HPDE6-E6E7 (cell line): ENCODE measurements at regions not wholly inside any gene's neighbourhood (a gene's known extent, or its start where the extent isn't known, plus 50 kb on each side); places are given as distances from the start of the nearest gene placed in this dataset.

Experiments used
- DNase-seq: peaks from one replicate; pipeline ENCODE4 v3.0.0; 2011; ENCODE audit warnings: missing footprints; ENCODE audit errors: extremely low spot score

DNA sequence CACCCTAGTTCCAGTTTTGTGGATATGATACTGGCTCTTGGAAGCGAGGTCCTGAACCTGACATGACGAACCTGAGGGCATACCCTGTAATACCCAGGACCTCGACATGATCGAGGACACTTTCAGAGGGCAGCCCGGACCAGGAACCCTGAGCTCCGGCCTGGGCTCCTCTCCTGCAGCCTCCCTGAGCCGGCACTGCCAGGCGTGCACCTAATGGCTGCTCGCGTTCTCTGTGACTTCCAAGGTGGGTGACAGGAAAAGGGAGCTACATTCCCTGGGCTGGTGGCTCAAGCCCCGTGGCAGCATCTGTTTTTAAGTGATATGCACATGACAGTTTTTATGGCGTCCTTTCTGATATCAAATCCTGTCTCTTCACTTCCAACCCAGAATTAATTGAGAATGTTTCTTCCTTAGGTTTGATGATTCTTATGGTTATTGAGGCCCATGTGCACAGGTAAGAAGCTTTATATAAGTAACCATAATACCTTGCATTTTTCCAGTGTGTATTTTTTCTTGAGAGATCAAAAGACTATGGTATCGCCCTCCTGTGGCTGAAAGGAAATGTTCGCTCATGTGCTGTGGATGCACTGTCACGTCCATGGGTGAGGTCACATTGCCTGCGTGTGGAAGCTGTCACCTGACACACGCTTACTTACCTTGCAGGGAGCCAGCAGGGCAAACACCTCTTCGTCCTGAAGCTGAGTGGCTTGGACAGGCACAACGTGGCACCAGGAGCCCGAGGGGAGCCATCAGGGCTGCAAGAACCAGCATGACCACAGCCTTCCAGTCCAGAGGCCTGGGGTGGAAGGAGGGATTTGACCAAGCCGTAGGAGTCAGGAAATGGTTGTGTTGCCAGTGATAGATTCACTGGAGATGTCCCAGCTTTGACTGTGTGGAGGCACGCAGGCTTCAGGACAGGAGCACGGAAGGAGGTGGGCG lies 367.4 kb upstream of the MYT1L start:
- DNase-seq: no peak

DNA sequence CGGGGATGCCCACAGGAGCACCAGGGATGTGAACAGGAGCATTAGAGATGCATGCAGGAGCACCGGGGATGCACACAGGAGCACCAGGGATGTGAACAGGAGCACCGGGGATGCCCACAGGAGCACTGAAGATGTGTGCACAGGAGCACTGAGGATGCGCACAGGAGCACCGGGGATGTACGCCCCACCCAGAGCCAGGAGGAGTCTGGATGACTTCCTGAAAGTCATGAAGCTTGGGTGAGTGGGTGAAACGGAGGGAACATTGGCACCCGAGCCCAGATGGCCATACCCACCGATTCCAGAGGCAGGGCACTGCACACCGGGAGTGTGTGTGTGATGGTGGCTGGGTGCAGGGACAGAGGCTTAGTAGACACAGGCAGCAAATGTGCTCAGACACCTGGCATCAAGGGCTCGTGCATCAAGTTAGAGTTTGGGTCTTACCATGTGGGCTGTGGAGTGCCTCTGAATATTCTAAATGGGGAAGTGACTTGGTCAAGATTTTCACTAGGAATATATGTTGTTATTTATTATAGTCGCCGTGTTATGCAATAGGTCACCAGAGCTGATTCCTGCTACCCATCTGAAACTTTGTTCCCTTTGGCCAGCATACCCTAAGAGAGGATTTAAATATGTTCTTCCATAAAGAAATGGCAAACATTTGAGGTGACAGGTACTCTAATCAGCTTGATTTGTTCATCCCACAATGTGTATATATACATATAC lies 365.8 kb upstream of the MYT1L start:
- DNase-seq: no peak

- no peak for DNase-seq
Observed at GRCh38 chr2:2696325-2696724, 365.2 kb upstream of the MYT1L start.

GRCh38 chr2:2694746-2695145 lies 363.7 kb upstream of the MYT1L start:
- DNase-seq: no peak

DNA sequence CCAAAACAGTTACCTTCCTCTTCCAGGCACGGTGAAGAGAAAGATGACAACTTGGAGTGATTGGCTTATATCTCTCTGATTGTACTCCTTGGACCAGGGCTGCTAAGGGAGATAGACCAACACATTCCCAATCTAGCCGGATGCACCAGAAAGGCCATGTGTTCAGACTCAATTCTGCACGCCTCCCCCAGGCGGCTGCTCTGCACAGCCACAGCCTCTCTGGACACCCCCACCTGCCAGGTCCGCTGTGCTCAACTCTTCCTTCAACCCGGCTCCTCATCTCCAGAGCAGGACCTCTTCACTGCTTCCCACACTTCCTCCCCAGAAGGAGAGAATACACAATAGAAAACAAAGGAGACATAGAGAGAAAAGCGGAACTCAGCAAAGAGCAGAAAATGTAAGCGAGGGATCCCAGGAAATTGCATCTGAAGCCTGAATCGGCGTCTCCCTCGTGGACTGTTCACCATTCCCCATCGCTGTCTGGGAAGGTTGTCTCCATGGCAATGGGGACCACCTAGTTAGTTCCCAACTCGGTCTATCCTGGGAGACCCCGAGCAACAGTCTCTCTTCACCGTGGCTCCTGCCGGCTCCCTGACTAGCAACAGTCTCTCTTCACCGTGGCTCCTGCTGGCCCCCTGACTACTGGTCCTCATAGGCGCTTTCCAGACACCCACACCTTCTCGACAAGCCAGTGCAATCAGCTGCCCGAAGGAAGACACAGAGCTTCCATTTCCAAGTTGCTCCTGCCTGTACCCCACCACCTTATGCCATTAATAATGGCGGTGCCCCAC lies 361.7 kb upstream of the MYT1L start:
- DNase-seq: no peak

DNA sequence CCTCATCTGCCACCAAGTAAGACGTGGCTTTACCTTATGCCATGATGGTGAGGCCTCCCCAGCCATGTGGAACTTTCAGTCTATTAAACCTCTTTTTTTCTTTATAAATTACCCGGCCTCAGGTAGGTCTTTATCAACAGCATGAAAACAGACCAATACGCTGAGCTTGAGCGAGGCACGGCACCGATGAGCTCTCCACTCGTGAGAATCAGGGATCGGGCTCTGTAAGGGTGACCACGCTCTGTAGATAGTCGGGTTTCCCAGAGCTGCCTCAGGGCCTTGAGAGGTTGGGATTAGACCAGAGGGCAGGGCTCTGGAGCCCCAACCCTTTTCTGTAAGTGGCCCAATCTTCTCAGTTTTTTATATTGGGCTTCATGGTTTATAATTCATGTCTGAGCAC lies 360.3 kb upstream of the MYT1L start:
- DNase-seq: no peak

GRCh38 chr2:2690985-2691384 lies 359.9 kb upstream of the MYT1L start:
- DNase-seq: no peak

- no peak for DNase-seq
Observed at GRCh38 chr2:2689306-2689705, 358.2 kb upstream of the MYT1L start.

GRCh38 chr2:2688254-2688653 lies 357.2 kb upstream of the MYT1L start:
- no peak for DNase-seq

DNA sequence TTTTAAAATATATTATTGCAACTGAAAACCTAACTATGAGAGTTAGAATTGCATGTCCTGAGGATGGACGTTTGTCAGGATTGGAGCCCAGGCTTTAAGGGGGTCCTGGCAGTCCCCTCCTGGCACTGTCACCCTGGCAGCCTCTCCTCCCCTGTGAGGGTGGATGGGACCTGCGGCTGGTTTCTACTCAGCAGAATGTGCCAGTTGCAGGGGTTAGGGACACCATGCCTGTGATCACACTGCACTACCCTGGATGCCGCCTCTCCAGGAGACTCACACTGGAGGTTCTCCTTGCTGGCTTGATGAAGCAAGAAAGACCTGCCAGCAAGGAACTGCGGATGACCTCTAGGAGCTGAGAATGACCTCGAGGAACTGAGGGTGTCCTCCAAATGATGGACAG lies 356.7 kb upstream of the MYT1L start:
- DNase-seq: no peak

- no peak for DNase-seq
Observed at GRCh38 chr2:2686222-2686621, 355.1 kb upstream of the MYT1L start.

DNA sequence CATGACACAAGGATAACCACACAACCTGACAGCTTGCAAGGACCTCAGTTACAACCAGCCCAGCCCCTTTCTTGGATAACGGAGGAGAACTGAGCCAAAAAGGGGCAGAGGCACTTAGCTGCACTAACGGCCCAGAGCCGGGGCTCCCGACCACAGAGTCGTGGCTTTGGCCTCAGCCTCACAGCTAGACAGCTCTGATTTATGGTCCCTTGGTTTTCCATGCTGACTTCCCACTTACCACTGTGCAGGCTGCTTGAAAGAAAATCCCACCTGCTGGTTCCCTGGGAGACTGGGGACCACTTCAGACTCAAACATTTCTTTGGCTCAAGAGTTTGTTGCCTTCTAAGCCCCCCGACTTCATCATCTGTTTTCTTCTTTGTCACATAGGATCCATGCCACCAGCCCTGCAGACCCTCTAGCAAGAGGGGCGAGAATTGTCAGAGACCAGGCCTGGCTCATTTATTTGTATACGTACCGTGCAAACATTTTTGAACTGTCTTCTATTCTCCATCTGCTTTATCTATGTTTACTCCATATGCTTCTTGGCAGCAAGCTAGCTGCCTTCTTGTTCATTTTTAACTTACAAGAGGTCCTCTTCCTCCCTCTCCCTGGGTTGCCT lies 352.6 kb upstream of the MYT1L start:
- DNase-seq: no peak

DNA sequence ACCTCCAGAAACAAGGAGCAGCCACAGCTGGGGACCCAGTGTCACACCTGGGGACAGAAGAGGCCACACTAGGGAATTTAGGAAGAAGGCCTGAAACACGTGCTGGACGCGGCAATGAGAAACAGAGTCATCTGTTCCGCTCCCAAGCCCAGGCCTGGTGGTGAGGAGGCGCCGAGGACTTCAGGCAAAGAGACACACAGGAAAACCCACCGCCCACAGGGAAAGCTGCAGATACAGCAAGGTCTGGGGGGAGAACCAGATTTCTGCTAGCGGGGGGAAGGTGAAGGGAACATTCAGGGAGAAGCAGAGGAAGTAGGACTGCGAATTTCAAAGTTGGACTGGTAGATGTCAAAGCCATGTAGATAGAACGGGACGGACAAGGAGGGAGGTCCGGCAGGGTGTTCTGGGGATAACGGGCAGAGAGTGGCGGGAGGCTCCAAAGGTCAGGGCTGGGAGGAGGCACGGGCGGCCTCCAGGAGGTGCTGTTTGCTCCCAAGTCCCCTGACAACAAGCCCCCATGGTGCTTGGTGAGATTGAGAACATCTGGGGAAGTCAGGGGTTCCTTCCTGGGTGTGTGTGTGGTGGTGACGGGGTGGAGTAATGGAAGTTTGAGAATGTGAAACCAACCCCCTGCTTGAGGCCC lies 351.7 kb upstream of the MYT1L start:
- DNase-seq: no peak

DNA sequence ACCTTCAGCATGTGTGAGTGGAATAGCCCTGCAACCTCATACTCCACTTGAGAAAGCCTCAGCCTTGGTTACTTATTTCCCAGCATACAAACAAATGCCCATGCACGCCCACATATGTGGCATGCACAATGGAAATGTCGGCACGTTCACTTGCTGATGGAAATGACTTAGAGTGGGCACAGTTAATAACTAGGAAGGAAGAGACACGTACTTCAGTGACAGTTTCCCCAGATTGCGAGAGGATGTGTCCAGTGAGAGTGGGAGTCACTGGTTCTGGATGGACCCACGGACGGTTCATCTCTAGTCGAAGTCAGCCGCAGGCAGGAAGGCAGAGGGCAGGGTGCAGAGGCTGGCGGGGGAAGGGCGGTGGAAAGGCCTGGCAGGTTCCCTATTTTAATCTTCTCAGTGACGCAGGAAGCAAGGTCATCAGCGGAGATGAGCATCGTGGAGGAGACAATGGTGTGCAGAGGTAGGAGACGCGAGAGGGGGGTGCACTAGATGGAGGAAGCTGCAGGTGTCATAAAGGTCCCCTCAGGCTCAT lies 350.7 kb upstream of the MYT1L start:
- no peak for DNase-seq

GRCh38 chr2:2681085-2681484 lies 350.0 kb upstream of the MYT1L start:
- DNase-seq: no peak

DNA sequence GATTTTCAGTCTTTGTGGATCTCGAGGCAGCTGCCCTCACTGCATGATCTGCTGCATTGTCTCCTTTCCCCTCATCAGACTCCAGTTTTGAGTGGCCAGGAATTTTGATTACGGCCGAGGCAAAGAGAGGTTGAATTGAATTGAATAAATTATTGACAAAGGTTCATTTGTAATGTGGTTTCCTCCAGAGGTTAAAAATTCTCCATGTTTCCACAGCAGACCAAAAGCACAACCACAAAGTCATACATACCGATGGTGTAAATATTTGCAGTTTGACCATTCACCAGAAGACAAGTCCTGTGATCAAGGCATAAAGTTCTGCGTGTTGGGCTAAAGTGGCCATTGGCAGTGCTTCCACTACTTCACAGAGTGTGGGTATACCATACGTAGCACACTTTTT lies 343.8 kb upstream of the MYT1L start:
- DNase-seq: no peak

GRCh38 chr2:2673406-2673805 lies 342.3 kb upstream of the MYT1L start:
- no peak for DNase-seq

- DNase-seq: no peak
Observed at GRCh38 chr2:2672249-2672648, 341.2 kb upstream of the MYT1L start.

- DNase-seq: no peak
Observed at GRCh38 chr2:2671826-2672225, 340.8 kb upstream of the MYT1L start.

DNA sequence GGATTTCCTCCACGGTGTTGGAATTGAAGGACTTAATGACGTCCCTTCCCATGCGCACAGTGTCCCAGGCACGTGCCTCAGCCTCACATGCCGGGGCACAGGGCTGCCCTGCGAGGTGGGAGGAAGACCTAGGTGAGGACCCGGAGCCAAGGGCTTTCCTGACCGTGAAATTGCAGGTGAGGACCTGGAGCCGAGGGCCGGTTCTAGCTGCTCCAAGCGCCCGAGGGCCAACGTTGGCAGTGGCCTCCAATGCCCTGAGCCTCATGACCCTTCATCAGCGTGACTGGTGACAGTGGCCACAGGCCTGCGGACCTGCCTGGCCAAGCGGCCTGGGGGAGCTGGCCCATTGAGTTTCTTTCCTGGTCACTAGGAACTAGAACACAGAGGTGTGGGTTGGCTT lies 338.2 kb upstream of the MYT1L start:
- DNase-seq: no peak

DNA sequence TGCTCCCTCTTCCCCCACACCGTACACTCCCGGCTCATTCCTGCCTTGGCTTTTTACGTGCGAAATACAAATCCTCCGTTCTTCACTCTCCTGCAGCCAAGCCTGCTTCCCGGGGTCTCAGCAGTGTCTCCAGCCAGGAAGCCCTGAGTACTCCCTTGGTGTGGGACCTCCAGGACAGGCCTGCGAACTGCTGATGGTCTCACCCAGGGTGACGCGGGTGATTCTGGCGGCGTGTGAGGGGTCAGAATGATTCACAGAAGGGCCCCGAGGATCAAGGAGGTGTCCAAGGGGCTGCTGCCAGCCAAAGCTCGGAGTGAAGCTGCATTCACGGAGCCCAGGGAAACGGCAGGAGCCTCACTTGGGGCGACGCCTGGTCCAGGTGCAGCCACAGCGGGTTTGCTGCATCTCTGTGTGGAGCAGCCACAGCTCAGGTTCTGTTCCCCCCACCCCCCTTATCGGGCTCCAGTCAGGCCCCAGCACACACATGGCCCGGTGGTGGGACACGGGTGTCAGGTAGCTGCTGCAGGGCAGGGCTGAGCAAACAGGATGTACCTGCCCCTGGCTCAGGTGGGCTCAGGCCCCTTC lies 337.7 kb upstream of the MYT1L start:
- no peak for DNase-seq
